ENCODE measurements at regions not wholly inside any gene's neighbourhood (a gene's known extent, or its start where the extent isn't known, plus 50 kb on each side); places are given as distances from the start of the nearest gene placed in this dataset.
"Not testable (repeated sequence)": the region's sequence is repeated elsewhere in the genome, so short reads cannot be mapped to it uniquely, and the experiment has no call there.

- H3K4me2 ChIP-seq (ENCODE audit: low read depth, low read length, poor library complexity, severe bottlenecking) = no peak overlapping the region
- H3K27ac ChIP-seq (ENCODE audit: low read length) = no peak overlapping the region
- H3K27me3 ChIP-seq (ENCODE audit: low read length) = no peaks in the 10 kb centered on the region
- H3K9ac ChIP-seq (ENCODE audit: low read length) = no peak overlapping the region
- H2AFZ ChIP-seq (ENCODE audit: low read length) = no peak overlapping the region
- no peaks in the 10 kb centered on the region for H4K20me1 ChIP-seq (ENCODE audit: insufficient read depth, low read depth, low read length)
- H3K9me3 ChIP-seq (ENCODE audit: low read length) = no peaks in the 10 kb centered on the region
- no peaks in the 10 kb centered on the region for H3K9me2 ChIP-seq (replicated peaks; ENCODE audit: insufficient read depth, low read length)
- H3K4me1 ChIP-seq (ENCODE audit: low read length) = no peaks in the 10 kb centered on the region
- H3K79me2 ChIP-seq (ENCODE audit: low read length) = no peaks in the 10 kb centered on the region
- no peaks in the 10 kb centered on the region for H3K36me3 ChIP-seq (ENCODE audit: insufficient read depth, low read length)
- no peak for DNase-seq
- no peak overlapping the region for H3K4me3 ChIP-seq (ENCODE audit: low read length)
Observed at GRCh38 chr16:51831595-51832367, 680.7 kb upstream of the SALL1 start.

- not testable (repeated sequence) for H3K27me3 ChIP-seq (ENCODE audit: low read length); H3K79me2 ChIP-seq (ENCODE audit: low read length); H3K9ac ChIP-seq (ENCODE audit: low read length); H3K36me3 ChIP-seq (ENCODE audit: insufficient read depth, low read length); H3K9me2 ChIP-seq (replicated peaks; ENCODE audit: insufficient read depth, low read length); H3K4me2 ChIP-seq (ENCODE audit: low read depth, low read length, poor library complexity, severe bottlenecking); H3K27ac ChIP-seq (ENCODE audit: low read length); H2AFZ ChIP-seq (ENCODE audit: low read length); H4K20me1 ChIP-seq (ENCODE audit: insufficient read depth, low read depth, low read length); H3K4me1 ChIP-seq (ENCODE audit: low read length); H3K4me3 ChIP-seq (ENCODE audit: low read length); H3K9me3 ChIP-seq (ENCODE audit: low read length); DNase-seq
Observed at GRCh38 chr16:51831034-51831433, 680.0 kb upstream of the SALL1 start.

- Histone ChIP-seq H3K27ac (ENCODE audit: low read length) (no peak overlapping the region), H3K36me3 (ENCODE audit: insufficient read depth, low read length) (no peaks in the 10 kb centered on the region), H3K4me2 (ENCODE audit: low read depth, low read length, poor library complexity, severe bottlenecking) (no peak overlapping the region), H4K20me1 (ENCODE audit: insufficient read depth, low read depth, low read length) (no peaks in the 10 kb centered on the region), H3K9ac (ENCODE audit: low read length) (no peak overlapping the region), H3K9me3 (ENCODE audit: low read length) (no peaks in the 10 kb centered on the region), H2AFZ (ENCODE audit: low read length) (no peak overlapping the region), H3K9me2 (replicated peaks; ENCODE audit: insufficient read depth, low read length) (no peaks in the 10 kb centered on the region), H3K4me1 (ENCODE audit: low read length) (no peaks in the 10 kb centered on the region), H3K79me2 (ENCODE audit: low read length) (no peaks in the 10 kb centered on the region), H3K4me3 (ENCODE audit: low read length) (no peak overlapping the region), H3K27me3 (ENCODE audit: low read length) (no peaks in the 10 kb centered on the region)
- no peak for DNase-seq
Observed at GRCh38 chr16:51825779-51826178, 674.7 kb upstream of the SALL1 start.

GRCh38 chr16:51822471-51822870 lies 671.4 kb upstream of the SALL1 start:
- DNase-seq = no peak
- H3K4me3 ChIP-seq (ENCODE audit: low read length) = no peak overlapping the region
- H3K9me3 ChIP-seq (ENCODE audit: low read length) = no peaks in the 10 kb centered on the region
- no peaks in the 10 kb centered on the region for H3K79me2 ChIP-seq (ENCODE audit: low read length)
- H3K36me3 ChIP-seq (ENCODE audit: insufficient read depth, low read length) = no peaks in the 10 kb centered on the region
- no peaks in the 10 kb centered on the region for H3K4me1 ChIP-seq (ENCODE audit: low read length)
- no peak overlapping the region for H3K27ac ChIP-seq (ENCODE audit: low read length)
- no peaks in the 10 kb centered on the region for H4K20me1 ChIP-seq (ENCODE audit: insufficient read depth, low read depth, low read length)
- H3K4me2 ChIP-seq (ENCODE audit: low read depth, low read length, poor library complexity, severe bottlenecking) = no peak overlapping the region
- H2AFZ ChIP-seq (ENCODE audit: low read length) = no peak overlapping the region
- H3K27me3 ChIP-seq (ENCODE audit: low read length) = no peaks in the 10 kb centered on the region
- no peaks in the 10 kb centered on the region for H3K9me2 ChIP-seq (replicated peaks; ENCODE audit: insufficient read depth, low read length)
- no peak overlapping the region for H3K9ac ChIP-seq (ENCODE audit: low read length)

GRCh38 chr16:51821527-51821926 lies 670.5 kb upstream of the SALL1 start:
- DNase-seq = no peak
- H2AFZ ChIP-seq (ENCODE audit: low read length) = no peak overlapping the region
- H3K9me3 ChIP-seq (ENCODE audit: low read length) = no peaks in the 10 kb centered on the region
- H3K79me2 ChIP-seq (ENCODE audit: low read length) = no peaks in the 10 kb centered on the region
- no peak overlapping the region for H3K4me3 ChIP-seq (ENCODE audit: low read length)
- H3K4me1 ChIP-seq (ENCODE audit: low read length) = no peaks in the 10 kb centered on the region
- no peaks in the 10 kb centered on the region for H4K20me1 ChIP-seq (ENCODE audit: insufficient read depth, low read depth, low read length)
- no peaks in the 10 kb centered on the region for H3K36me3 ChIP-seq (ENCODE audit: insufficient read depth, low read length)
- H3K4me2 ChIP-seq (ENCODE audit: low read depth, low read length, poor library complexity, severe bottlenecking) = no peak overlapping the region
- no peaks in the 10 kb centered on the region for H3K9me2 ChIP-seq (replicated peaks; ENCODE audit: insufficient read depth, low read length)
- H3K27ac ChIP-seq (ENCODE audit: low read length) = no peak overlapping the region
- no peak overlapping the region for H3K9ac ChIP-seq (ENCODE audit: low read length)
- no peaks in the 10 kb centered on the region for H3K27me3 ChIP-seq (ENCODE audit: low read length)

GRCh38 chr16:51820176-51820575 lies 669.1 kb upstream of the SALL1 start:
- Histone ChIP-seq H3K27ac (ENCODE audit: low read length) (no peak overlapping the region), H3K4me2 (ENCODE audit: low read depth, low read length, poor library complexity, severe bottlenecking) (no peak overlapping the region), H3K36me3 (ENCODE audit: insufficient read depth, low read length) (no peaks in the 10 kb centered on the region), H2AFZ (ENCODE audit: low read length) (no peak overlapping the region), H3K9ac (ENCODE audit: low read length) (no peak overlapping the region), H3K4me1 (ENCODE audit: low read length) (no peaks in the 10 kb centered on the region), H3K9me2 (replicated peaks; ENCODE audit: insufficient read depth, low read length) (no peaks in the 10 kb centered on the region), H3K79me2 (ENCODE audit: low read length) (no peaks in the 10 kb centered on the region), H3K9me3 (ENCODE audit: low read length) (no peaks in the 10 kb centered on the region), H3K4me3 (ENCODE audit: low read length) (no peak overlapping the region), H3K27me3 (ENCODE audit: low read length) (no peaks in the 10 kb centered on the region), H4K20me1 (ENCODE audit: insufficient read depth, low read depth, low read length) (no peaks in the 10 kb centered on the region)
- DNase-seq = no peak

GRCh38 chr16:51818342-51818944 lies 667.4 kb upstream of the SALL1 start:
- Histone ChIP-seq H3K27me3 (ENCODE audit: low read length) (no peaks in the 10 kb centered on the region), H3K4me2 (ENCODE audit: low read depth, low read length, poor library complexity, severe bottlenecking) (no peak overlapping the region), H3K4me1 (ENCODE audit: low read length) (no peaks in the 10 kb centered on the region), H3K27ac (ENCODE audit: low read length) (no peak overlapping the region), H3K9ac (ENCODE audit: low read length) (no peak overlapping the region), H3K9me2 (replicated peaks; ENCODE audit: insufficient read depth, low read length) (no peaks in the 10 kb centered on the region), H3K79me2 (ENCODE audit: low read length) (no peaks in the 10 kb centered on the region), H3K36me3 (ENCODE audit: insufficient read depth, low read length) (no peaks in the 10 kb centered on the region), H2AFZ (ENCODE audit: low read length) (no peak overlapping the region), H3K4me3 (ENCODE audit: low read length) (no peak overlapping the region), H3K9me3 (ENCODE audit: low read length) (peaks cover 3% of the 10 kb centered on the region), H4K20me1 (ENCODE audit: insufficient read depth, low read depth, low read length) (no peaks in the 10 kb centered on the region)
- peak; percentile 76 for DNase-seq

- H3K27me3 ChIP-seq (ENCODE audit: low read length) = no peaks in the 10 kb centered on the region
- no peaks in the 10 kb centered on the region for H3K36me3 ChIP-seq (ENCODE audit: insufficient read depth, low read length)
- no peak overlapping the region for H3K4me2 ChIP-seq (ENCODE audit: low read depth, low read length, poor library complexity, severe bottlenecking)
- H2AFZ ChIP-seq (ENCODE audit: low read length) = no peak overlapping the region
- H3K9ac ChIP-seq (ENCODE audit: low read length) = no peak overlapping the region
- H3K27ac ChIP-seq (ENCODE audit: low read length) = no peak overlapping the region
- no peaks in the 10 kb centered on the region for H3K79me2 ChIP-seq (ENCODE audit: low read length)
- H3K9me2 ChIP-seq (replicated peaks; ENCODE audit: insufficient read depth, low read length) = no peaks in the 10 kb centered on the region
- H3K4me1 ChIP-seq (ENCODE audit: low read length) = no peaks in the 10 kb centered on the region
- H4K20me1 ChIP-seq (ENCODE audit: insufficient read depth, low read depth, low read length) = no peaks in the 10 kb centered on the region
- no peak overlapping the region for H3K4me3 ChIP-seq (ENCODE audit: low read length)
- no peak for DNase-seq
- H3K9me3 ChIP-seq (ENCODE audit: low read length) = peaks cover 4% of the 10 kb centered on the region
Observed at GRCh38 chr16:51816929-51817328, 665.9 kb upstream of the SALL1 start.

All from Karpas-422 (cell line).